ENCODE measurements at regions not wholly inside any gene's neighbourhood (a gene's known extent, or its start where the extent isn't known, plus 50 kb on each side); places are given as distances from the start of the nearest gene placed in this dataset.
A peak's percentile ranks its signal among the peaks of the same experiment; 100 is the strongest.
"Not testable (repeated sequence)": the region's sequence is repeated elsewhere in the genome, so short reads cannot be mapped to it uniquely, and the experiment has no call there.

GRCh38 chr5:97234380-97234779 lies 51.3 kb upstream of the RIOK2 start:
- not testable (repeated sequence) for DNase-seq (ENCODE audit: low spot score)

DNA sequence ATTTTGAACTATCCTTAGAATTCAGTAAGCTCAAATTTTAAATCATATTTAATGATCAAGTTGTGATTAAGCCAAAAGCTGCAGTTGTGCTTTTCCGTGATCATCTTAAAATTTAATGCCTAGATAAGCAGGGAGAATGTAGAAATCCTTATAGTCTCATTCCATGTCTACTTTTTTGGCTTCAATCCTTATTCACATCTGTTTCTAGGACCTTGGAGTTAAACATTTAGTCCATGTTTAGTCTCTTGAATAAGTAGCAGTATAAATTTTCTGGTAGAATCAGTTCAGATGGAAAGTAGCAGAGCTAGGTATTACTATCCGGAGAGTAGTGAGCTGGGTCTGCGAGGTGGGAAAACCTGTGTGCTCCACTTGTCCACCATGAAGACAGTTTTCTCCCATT lies 59.3 kb upstream of the RIOK2 start:
- no peak for DNase-seq (ENCODE audit: low spot score)

- DNase-seq (ENCODE audit: low spot score) = no peak
Measured at GRCh38 chr5:97243353-97243752, 60.3 kb upstream of the RIOK2 start.

DNA sequence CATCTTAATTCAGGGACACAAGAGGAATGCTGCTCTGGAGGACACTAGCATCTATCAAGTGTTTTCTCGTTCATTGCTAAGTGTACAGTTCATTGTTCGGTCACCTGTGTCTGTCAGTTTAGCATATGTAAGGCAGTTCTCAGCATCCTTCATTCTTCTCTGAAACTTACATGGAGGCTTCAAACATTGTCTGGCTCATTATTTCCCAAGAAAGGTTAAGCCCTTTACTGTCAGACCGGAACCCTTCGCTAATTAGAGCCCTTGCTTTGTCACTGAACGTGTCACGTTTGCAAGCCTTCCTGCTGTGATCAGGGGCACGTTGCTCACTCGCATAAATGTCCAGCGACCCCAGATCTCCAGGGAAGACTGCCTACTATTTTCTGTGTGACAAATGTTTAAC lies 62.3 kb upstream of the RIOK2 start:
- DNase-seq (ENCODE audit: low spot score) = no peak

GRCh38 chr5:97250113-97250512 lies 67.1 kb upstream of the RIOK2 start:
- DNase-seq (ENCODE audit: low spot score) = no peak

GRCh38 chr5:97266076-97266475 lies 83.0 kb upstream of the RIOK2 start:
- DNase-seq (ENCODE audit: low spot score) = no peak

DNA sequence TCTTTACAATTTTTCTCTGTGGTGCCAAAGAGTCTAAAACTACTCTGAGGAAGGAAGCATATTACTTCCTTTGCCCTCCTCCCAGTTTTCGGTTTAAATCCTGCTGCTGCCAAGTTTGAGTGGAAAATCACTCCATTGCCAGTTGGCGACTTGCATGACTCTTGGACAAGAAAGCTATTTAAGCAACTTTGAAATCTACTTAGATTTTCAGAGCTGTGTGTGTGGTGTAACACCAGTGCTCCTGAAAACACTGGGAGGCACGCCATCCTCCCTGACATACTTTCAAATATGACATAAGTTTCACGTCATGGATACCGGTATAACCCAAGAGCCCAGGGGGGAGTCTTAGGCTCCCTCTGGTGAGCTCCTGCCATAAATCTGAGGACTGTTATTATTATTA lies 83.5 kb upstream of the RIOK2 start:
- peak; percentile 33 for DNase-seq (ENCODE audit: low spot score)

DNA sequence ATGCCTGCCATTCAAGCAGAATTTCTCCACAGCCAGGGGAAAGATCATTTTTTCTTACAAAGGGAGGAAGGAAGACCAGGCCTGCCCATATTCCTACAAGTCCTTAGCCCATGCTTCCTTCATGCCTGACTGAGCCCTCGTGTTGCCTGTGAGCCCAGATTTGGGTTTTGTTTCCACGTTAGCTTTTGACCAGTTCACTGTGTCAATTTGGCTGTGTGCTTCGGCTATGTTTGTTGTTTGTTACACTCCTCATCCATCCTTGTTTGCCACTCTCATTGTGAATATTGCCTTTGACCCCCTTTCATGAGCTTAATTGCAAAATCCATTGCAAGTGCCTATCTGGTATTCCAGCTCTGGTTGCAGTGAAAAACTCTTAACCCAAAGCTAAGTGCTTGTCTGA lies 84.7 kb upstream of the RIOK2 start:
- no peak for DNase-seq (ENCODE audit: low spot score)

DNA sequence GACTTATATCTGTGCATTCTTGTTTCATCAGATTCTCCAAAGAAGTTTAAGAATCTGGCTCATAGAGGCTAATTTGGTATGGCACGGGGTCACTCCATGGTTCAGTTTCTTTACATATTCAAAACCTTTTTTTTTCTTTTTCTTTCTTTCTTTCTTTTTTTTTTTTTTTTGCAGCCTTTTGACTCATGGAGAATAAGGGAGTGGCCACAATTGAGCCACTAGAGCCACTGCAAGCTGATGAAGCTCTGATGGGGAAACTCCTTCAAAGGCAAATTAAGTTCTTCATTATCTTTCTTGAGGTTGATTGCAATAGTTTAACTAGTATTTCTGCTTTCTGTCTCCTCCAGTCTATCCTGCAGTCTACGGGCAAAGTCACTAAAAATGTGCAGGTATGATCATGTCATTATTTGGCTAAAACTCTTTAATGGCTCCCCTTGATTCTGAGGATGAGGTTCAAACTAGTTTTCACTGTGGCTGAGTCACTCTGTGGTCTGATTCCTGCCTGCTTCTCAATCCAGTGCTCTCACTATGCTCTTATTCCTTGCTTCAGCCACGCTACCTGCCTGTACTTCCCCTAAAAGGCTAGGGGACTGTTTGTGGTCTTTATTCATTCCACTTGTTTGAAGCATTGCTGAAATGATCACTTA lies 93.5 kb upstream of the RIOK2 start:
- no peak for DNase-seq (ENCODE audit: low spot score)

DNA sequence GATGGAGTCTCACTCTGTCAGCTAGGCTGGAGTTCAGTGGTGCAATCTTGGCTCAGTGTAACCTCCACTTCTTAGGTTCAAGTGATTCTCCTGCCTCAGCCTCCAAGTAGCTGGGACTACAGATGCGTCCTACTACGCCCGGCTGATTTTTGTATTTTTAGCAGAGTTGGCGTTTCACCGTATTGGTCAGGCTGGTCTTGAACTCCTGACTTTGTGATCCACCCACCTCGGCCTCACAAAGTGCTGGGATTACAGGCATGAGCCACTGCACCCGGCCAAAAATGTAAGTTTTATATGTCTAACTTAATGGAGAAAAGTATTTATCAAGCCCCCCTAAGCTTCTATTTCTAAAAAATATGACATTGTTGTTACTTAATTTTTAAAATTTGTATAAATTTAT lies 98.2 kb upstream of the RIOK2 start:
- no peak for DNase-seq (ENCODE audit: low spot score)

DNA sequence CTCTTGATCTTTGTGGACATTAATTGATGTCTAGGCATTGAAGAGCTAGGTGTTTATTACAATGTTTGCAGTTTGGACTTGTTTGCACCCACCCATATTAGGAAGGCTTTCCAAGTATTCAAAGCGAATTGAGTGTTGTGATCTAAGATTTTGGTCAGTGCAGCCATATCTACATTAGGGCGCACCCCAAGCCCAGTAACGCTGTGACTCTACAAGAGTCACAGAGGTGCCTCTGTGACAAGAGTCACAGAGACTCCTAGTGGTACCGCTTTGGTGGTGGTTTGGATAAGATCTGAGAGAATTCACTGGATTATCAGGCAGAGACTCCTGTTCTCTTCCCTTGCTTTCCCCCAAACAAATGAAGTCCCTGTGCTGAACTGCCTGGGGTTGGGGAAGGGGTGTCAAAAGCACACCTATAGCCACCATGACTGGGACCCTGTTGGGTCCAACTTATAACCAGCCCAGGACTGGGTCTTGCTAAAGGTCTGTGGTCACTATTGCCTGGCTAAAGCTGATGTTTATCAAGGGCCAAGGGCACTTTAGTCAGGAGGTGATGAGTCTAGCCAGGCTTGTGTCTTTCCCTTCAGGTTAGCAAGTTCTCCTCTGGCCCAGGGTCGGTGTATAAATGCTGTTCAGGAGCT lies 114.1 kb upstream of the RIOK2 start:
- DNase-seq (ENCODE audit: low spot score) = peak; percentile 21

DNA sequence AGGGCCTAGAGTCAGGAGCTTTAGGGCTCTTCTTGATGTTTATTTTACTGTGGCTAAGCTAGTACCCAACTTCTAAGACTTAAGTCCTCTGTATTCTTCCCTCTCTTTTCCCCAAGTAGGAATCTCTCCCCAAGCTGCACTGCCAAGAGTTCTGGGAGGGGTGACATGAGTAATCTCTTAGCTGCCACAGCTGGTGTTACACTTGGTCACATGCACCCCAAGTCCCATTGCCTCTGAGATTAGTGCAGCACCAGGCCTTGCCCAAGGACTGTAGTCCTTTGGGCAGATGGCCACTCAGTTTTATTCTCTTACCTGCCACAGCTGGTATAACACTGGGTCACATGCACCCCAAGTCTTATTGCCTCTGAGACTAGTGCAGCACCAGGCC lies 114.7 kb upstream of the RIOK2 start:
- peak; percentile 16 for DNase-seq (ENCODE audit: low spot score)

DNA sequence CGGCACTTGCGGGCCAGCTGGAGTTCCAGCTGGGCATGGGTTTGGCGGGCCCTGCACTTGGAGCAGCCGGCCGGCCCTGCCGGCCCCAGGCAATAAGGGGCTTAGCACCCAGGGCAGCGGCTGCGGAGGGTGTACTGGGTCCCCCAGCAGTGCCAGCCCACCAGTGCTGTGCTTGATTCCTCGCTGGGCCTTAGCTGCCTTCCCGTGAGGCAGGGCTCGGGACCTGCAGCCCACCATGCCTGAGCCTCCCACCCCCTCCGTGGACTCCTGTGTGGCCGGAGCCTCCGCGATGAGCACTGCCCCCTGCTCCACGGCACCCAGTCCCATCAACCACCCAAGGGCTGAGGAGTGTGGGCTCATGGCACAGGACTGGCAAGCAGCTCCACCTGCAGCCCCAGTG lies 118.1 kb upstream of the RIOK2 start:
- DNase-seq (ENCODE audit: low spot score) = not testable (repeated sequence)

DNA sequence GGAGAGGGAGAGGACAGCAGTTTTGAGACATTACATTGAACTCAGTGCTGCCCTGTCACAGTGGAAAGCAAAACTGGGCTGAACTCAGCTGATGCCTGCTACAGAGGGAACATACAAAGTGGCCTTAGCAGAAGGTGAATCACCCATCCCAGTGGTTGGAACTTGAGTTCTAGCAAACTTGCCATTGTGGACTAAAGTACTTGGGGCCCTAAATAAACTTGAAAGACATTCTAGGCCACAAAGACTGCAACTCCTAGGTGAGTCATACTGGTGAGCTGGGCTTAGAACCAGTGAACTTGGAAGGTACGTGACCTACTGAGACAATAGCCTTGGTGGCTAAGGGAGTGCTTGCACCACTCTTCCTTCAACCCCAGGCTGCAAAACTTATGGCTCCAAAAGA lies 155.7 kb upstream of the RIOK2 start:
- DNase-seq (ENCODE audit: low spot score) = no peak

DNA sequence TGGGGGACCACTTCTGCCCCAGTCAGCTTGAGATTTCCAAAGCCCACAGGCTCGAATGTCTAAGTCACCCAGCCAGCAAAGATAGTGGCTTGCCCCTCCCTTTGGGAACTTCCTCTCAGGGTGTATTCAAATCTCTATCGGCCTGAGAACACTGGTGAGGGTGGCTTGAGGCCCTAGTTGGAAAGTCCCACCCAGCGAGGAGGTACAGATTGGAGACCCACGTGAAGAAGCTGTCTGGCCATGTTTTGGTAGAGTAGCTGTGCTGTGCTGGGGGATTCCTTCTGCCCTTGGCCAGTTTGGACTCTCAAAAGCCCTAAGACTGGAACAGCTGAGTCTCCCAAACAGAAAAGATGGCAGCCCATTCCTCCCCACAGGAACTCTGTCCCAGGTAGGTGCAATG lies 172.7 kb upstream of the RIOK2 start:
- DNase-seq (ENCODE audit: low spot score) = no peak

GRCh38 chr5:97363577-97363976 lies 180.5 kb upstream of the RIOK2 start:
- no peak for DNase-seq (ENCODE audit: low spot score)

GRCh38 chr5:97364731-97365130 lies 181.7 kb upstream of the RIOK2 start:
- DNase-seq (ENCODE audit: low spot score) = no peak

DNA sequence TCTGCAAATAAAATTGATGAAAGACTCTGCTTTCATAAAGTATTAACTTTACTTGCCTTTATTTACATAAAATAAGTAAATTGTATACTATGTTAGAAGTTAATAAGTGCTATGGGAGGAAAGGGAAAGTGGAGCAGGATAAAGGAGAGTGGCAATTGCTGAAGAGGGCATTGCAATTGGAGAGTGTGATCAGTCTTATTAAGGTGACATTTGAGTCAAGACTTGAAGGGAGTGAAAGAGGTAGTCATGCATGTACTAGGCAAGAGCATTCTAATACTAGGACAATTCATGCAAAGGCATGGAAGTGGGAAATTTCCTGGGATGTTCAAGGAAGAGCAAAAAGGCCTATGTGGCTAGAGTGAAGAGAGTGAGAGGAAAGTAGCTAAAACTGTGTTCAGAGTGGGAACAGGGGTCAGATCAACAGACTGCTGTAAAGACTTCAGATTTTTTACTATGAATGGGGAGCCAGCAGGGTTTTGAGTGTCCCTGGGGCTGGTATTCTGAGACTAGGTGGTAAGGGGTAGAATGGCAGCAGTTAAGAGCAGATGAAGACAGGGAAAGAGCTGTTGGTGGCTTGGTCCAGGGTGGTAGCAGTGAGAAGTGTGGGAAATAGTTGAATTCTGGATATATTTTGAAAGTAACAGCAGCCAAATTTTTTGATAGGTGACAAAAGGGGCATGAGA lies 182.3 kb upstream of the RIOK2 start:
- no peak for DNase-seq (ENCODE audit: low spot score)

DNA sequence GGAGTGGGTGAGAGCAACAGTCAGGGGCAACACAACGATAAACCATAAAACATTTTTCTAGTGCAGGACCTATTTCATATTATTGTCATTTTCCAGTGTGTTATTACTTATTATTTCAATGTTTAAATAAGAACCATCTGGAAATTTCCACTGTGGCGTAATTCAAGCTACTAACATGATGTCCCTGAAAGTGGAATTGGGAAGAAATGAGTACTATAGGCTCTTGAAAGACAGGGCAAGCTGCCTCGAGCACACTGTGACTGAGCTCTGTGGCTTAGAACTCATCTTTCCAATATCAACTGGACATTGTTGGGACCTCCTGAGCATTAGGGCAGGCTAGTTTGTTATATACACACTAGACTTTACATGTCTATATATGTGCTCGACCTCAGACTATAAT lies 182.9 kb upstream of the RIOK2 start:
- DNase-seq (ENCODE audit: low spot score) = no peak

- DNase-seq (ENCODE audit: low spot score) = no peak
Measured at GRCh38 chr5:97375959-97376358, 192.9 kb upstream of the RIOK2 start.

DNA sequence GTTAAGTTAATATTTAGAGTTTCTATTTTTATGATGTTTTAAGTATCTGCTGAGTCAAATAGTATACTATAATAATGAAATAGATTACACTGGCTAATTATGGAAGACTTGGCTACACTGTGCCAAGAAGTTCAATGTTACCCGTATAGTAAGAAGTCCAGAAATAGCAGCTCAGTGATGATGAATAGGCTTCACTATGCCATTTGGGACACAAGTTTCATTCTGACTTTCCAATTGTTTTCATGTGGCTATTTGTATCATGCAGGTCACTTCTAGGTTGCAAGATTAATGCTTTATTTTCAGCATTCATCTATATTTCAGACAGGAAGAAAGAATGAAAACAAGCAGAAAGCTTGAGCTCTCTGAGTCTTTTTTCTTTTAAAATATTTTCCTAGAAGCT lies 194.5 kb upstream of the RIOK2 start:
- DNase-seq (ENCODE audit: low spot score) = no peak

DNA sequence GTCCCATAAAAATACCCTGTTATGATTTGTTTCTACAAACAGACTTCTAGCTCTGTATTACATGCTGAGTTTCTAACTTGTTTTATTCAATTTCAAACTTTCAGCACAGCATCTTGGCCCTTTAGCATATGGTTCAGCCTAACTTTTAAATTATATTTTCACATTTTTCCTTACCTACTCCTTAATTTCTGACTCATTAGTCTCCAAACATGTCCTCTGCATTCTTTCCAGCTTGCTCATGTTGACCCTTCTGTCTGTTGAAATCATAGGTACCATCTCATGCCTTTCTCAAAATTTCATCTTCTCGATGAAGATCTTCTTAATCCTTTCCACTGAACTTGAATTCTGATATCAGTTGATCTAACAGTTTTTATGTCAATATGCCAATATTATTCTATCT lies 200.9 kb upstream of the RIOK2 start:
- peak; percentile 17 for DNase-seq (ENCODE audit: low spot score)

- no peak for DNase-seq (ENCODE audit: low spot score)
Measured at GRCh38 chr5:97388794-97389193, 205.7 kb upstream of the RIOK2 start.

DNA sequence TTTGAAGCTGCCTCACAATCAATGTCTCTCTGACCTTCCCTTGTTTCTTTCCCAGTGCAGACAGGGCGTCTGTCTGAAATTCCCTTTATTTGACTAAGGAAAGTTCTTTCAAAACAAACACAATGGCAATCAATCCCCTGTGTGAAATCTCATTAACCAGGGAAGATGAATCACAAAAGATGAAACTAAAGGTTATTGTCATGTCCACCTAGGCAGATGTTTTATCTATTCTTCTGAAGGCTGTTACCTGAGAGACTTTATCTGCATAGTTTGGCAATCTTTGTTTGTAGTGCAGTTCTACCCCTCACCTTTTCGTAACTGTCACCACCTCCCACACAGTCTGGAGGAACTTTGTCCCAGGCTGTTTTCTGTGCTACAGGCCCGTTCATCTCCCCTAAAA lies 217.5 kb upstream of the RIOK2 start:
- no peak for DNase-seq (ENCODE audit: low spot score)

Data from AG20443 (cell line).